HCT116 (cell line): ENCODE measurements at regions not wholly inside any gene's neighbourhood (a gene's known extent, or its start where the extent isn't known, plus 50 kb on each side); places are given as distances from the start of the nearest gene placed in this dataset.

Experiments used
- CBX3 ChIP-seq: IDR thresholded peaks from 2 replicates; pipeline ENCODE4 v1.6.1; 2012; ENCODE audit warnings: low read depth
- CEBPB ChIP-seq: IDR thresholded peaks from 2 replicates; pipeline ENCODE4 v1.6.1; 2012; ENCODE audit warnings: low read depth
- EZH2 ChIP-seq: fragments of 200-600 bp; sonication (generic); IDR thresholded peaks from 2 replicates; pipeline ENCODE4 v1.6.1; 2017; ENCODE audit warnings: antibody characterized with exemption, mixed run types
- EZH2phosphoT487 ChIP-seq: fragments of 200-600 bp; IDR thresholded peaks from 2 replicates; pipeline ENCODE4 v1.6.1; 2018; ENCODE audit warnings: antibody characterized with exemption, borderline replicate concordance
- POLR2A ChIP-seq: IDR thresholded peaks from 2 replicates; pipeline ENCODE4 v1.7.0; 2011; ENCODE audit warnings: borderline replicate concordance; ENCODE audit not compliant: insufficient read depth, insufficient read length; ENCODE audit errors: extremely low read depth
- POLR2AphosphoS5 ChIP-seq: IDR thresholded peaks from 2 replicates; pipeline ENCODE4 v1.6.1; 2011; ENCODE audit warnings: mild to moderate bottlenecking, low read depth, low read length, moderate library complexity
- RAD21 ChIP-seq: IDR thresholded peaks from 2 replicates; pipeline ENCODE4 v1.6.1; 2012; ENCODE audit warnings: low read depth, mild to moderate bottlenecking
- REST ChIP-seq: IDR thresholded peaks from 2 replicates; pipeline ENCODE4 v1.6.1; 2012; ENCODE audit warnings: low read depth
- YY1 ChIP-seq: IDR thresholded peaks from 2 replicates; pipeline ENCODE4 v1.6.1; 2011; ENCODE audit warnings: low read length, low read depth, moderate library complexity, mild to moderate bottlenecking; ENCODE audit not compliant: insufficient replicate concordance; ENCODE audit errors: extremely low read depth
- ZBTB33 ChIP-seq: IDR thresholded peaks from 2 replicates; pipeline ENCODE4 v1.6.1; 2011; ENCODE audit warnings: mild to moderate bottlenecking, low read length, moderate library complexity; ENCODE audit not compliant: insufficient replicate concordance; ENCODE audit errors: extremely low read depth
- ZNF274 ChIP-seq: fragments of 200-500 bp; sonication (Bioruptor generic); IDR thresholded peaks from 2 replicates; pipeline ENCODE4 v1.6.1; 2014; ENCODE audit warnings: mild to moderate bottlenecking, low read depth, low read length, inconsistent platforms
- TF ChIP-seq, protein P1 (sequence below), 3 experiments: fragments of 200-600 bp in 1 of 3; sonication (generic) in 1 of 3; IDR thresholded peaks in 2 of 3; conservative IDR thresholded peaks in 1 of 3; 2 replicates each; pipeline ENCODE4 v1.5.1; 2012 to 2017; ENCODE audit warnings: low read depth in 2 of 3, low read length in 2 of 3, antibody characterized with exemption in 1 of 3, borderline replicate concordance in 1 of 3, control low read depth in 1 of 3, mild to moderate bottlenecking in 1 of 3, mixed read lengths in 1 of 3, mixed run types in 1 of 3, moderate library complexity in 1 of 3; ENCODE audit not compliant: insufficient read depth in 1 of 3
- TF ChIP-seq, protein P2 (sequence below): IDR thresholded peaks from 2 replicates; pipeline ENCODE4 v1.6.1; 2012

GRCh38 chr15:39330061-39330460, 250.8 kb upstream of the THBS1 start:
- TF ChIP-seq EZH2phosphoT487 = no peak
- TF ChIP-seq POLR2AphosphoS5 = no peak
- no peak for TF ChIP-seq ZNF274
- TF ChIP-seq ZBTB33 = no peak
- TF ChIP-seq, protein P1, sequence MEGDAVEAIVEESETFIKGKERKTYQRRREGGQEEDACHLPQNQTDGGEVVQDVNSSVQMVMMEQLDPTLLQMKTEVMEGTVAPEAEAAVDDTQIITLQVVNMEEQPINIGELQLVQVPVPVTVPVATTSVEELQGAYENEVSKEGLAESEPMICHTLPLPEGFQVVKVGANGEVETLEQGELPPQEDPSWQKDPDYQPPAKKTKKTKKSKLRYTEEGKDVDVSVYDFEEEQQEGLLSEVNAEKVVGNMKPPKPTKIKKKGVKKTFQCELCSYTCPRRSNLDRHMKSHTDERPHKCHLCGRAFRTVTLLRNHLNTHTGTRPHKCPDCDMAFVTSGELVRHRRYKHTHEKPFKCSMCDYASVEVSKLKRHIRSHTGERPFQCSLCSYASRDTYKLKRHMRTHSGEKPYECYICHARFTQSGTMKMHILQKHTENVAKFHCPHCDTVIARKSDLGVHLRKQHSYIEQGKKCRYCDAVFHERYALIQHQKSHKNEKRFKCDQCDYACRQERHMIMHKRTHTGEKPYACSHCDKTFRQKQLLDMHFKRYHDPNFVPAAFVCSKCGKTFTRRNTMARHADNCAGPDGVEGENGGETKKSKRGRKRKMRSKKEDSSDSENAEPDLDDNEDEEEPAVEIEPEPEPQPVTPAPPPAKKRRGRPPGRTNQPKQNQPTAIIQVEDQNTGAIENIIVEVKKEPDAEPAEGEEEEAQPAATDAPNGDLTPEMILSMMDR (IDR thresholded peaks at IDR 0.05 in 2 of 3, conservative IDR thresholded peaks at IDR 0.05 in 1 of 3; ENCODE audit: borderline replicate concordance in 1 of 3, insufficient read depth in 1 of 3, low read depth in 2 of 3, low read length in 2 of 3) = no peak
- TF ChIP-seq YY1 = no peak
- no peak for TF ChIP-seq RAD21
- no peak for TF ChIP-seq CBX3
- TF ChIP-seq REST = no peak
- no peak for TF ChIP-seq CEBPB
- no peak for TF ChIP-seq EZH2
- TF ChIP-seq POLR2A = no peak
- TF ChIP-seq, protein P2, sequence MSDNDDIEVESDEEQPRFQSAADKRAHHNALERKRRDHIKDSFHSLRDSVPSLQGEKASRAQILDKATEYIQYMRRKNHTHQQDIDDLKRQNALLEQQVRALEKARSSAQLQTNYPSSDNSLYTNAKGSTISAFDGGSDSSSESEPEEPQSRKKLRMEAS = no peak
